LHCN-M2 (cell line): ENCODE measurements at regions not wholly inside any gene's neighbourhood (a gene's known extent, or its start where the extent isn't known, plus 50 kb on each side); places are given as distances from the start of the nearest gene placed in this dataset.
A peak's percentile ranks its signal among the peaks of the same experiment; 100 is the strongest.

Experiments used
- DNase-seq: peaks from one replicate; pipeline ENCODE4 v3.0.0-alpha.2; 2012; ENCODE audit warnings: low read depth

- no peak for DNase-seq
These were observed 246.3 kb downstream of the SIPA1L2 start for GRCh38 chr1:232383455-232384123.

- DNase-seq: peak; percentile 40
These were observed 247.3 kb downstream of the SIPA1L2 start for GRCh38 chr1:232382671-232383070.

GRCh38 chr1:232381394-232382100 lies 248.4 kb downstream of the SIPA1L2 start:
- no peak for DNase-seq

GRCh38 chr1:232380596-232380995 lies 249.3 kb downstream of the SIPA1L2 start:
- DNase-seq: no peak

GRCh38 chr1:232380131-232380530 lies 249.8 kb downstream of the SIPA1L2 start:
- no peak for DNase-seq

GRCh38 chr1:232379063-232379434 lies 250.9 kb downstream of the SIPA1L2 start:
- no peak for DNase-seq

GRCh38 chr1:232378266-232379062 lies 251.5 kb downstream of the SIPA1L2 start:
- no peak for DNase-seq

- peak; percentile 61 for DNase-seq
These were observed 252.5 kb downstream of the SIPA1L2 start for GRCh38 chr1:232377494-232377770.

GRCh38 chr1:232376632-232377493 lies 253.1 kb downstream of the SIPA1L2 start:
- no peak for DNase-seq

- no peak for DNase-seq
These were observed 257.0 kb downstream of the SIPA1L2 start for GRCh38 chr1:232372841-232373440.

GRCh38 chr1:232372431-232372830 lies 257.5 kb downstream of the SIPA1L2 start:
- no peak for DNase-seq

- DNase-seq: peak; percentile 35
These were observed 260.3 kb downstream of the SIPA1L2 start for GRCh38 chr1:232369451-232370296.

GRCh38 chr1:232368821-232369321 lies 261.1 kb downstream of the SIPA1L2 start:
- DNase-seq: no peak

GRCh38 chr1:232367293-232367692 lies 262.6 kb downstream of the SIPA1L2 start:
- DNase-seq: peak; percentile 14

- DNase-seq: no peak
These were observed 265.1 kb downstream of the SIPA1L2 start for GRCh38 chr1:232364654-232365382.

- DNase-seq: no peak
These were observed 266.9 kb downstream of the SIPA1L2 start for GRCh38 chr1:232363008-232363407.

GRCh38 chr1:232357416-232357815 lies 272.5 kb downstream of the SIPA1L2 start:
- no peak for DNase-seq

GRCh38 chr1:232355162-232356006 lies 274.5 kb downstream of the SIPA1L2 start:
- DNase-seq: no peak

- DNase-seq: no peak
These were observed 276.9 kb downstream of the SIPA1L2 start for GRCh38 chr1:232353001-232353400.
